ENCODE measurements at regions not wholly inside any gene's neighbourhood (a gene's known extent, or its start where the extent isn't known, plus 50 kb on each side); places are given as distances from the start of the nearest gene placed in this dataset.

- no peak for DNase-seq (ENCODE audit: low read depth, low spot score)
- in situ Hi-C loops (cut with HindIII; ENCODE audit: low pct_unique_long_range_greater_than_20kb, low sequenced_read_pairs) (no loop called here), intact Hi-C loops (cut with micrococcal nuclease; ENCODE audit: unreplicated experiment) (no loop called here)
- no TSS peak for BruUV-seq (replicated peaks)
- no peaks in the 10 kb centered on the region for H3K9me3 ChIP-seq (ENCODE audit: control insufficient read depth, insufficient read depth, low read depth, low read length)
- H3K36me3 ChIP-seq (ENCODE audit: control insufficient read depth, insufficient read depth, low read length) = no peaks in the 10 kb centered on the region
- CTCF ChIA-PET = no interaction called here
- TF ChIP-seq SIN3A (IDR thresholded peaks at IDR 0.05; ENCODE audit: borderline replicate concordance, insufficient read depth, low read depth, low read length) = no peak
- no peak for TF ChIP-seq CTCF (IDR thresholded peaks at IDR 0.05)
- no peak for TF ChIP-seq TCF7L2 (IDR thresholded peaks at IDR 0.05; ENCODE audit: low read depth, low read length)
- TF ChIP-seq REST (IDR thresholded peaks at IDR 0.05; ENCODE audit: insufficient read depth in 1 of 2, low read depth in 2 of 2, low read length in 1 of 2) = no peak
- TF ChIP-seq POLR2AphosphoS5 (IDR thresholded peaks at IDR 0.05; ENCODE audit: low read depth, low read length) = no peak
- no peak for ATAC-seq
- no peaks in the 10 kb centered on the region for H3K4me1 ChIP-seq (ENCODE audit: control insufficient read depth, insufficient read depth, low read length)
- no peaks in the 10 kb centered on the region for H3K27me3 ChIP-seq (ENCODE audit: control insufficient read depth, insufficient read depth, low read length)
- H3K4me3 ChIP-seq (ENCODE audit: low read depth in 2 of 2, low read length in 2 of 2) = no peak overlapping the region
- no peak overlapping the region for H3K27ac ChIP-seq (ENCODE audit: low read length)
- POLR2A ChIA-PET = no interaction called here
These were observed 136.5 kb downstream of the ZNF621 start for GRCh38 chr3:40661284-40661683.

- BruUV-seq (replicated peaks) = no TSS peak
- CTCF ChIA-PET = no interaction called here
These were observed 138.5 kb downstream of the ZNF621 start for GRCh38 chr3:40663280-40663679.

More at GRCh38 chr3:40663280-40663679, 138.5 kb downstream of the ZNF621 start:
- no peak for DNase-seq (ENCODE audit: low read depth, low spot score)
- in situ Hi-C loops (cut with HindIII; ENCODE audit: low pct_unique_long_range_greater_than_20kb, low sequenced_read_pairs) (no loop called here), intact Hi-C loops (cut with micrococcal nuclease; ENCODE audit: unreplicated experiment) (no loop called here)
- Histone ChIP-seq H3K9me3 (ENCODE audit: control insufficient read depth, insufficient read depth, low read depth, low read length) (no peaks in the 10 kb centered on the region), H3K27me3 (ENCODE audit: control insufficient read depth, insufficient read depth, low read length) (no peaks in the 10 kb centered on the region), H3K36me3 (ENCODE audit: control insufficient read depth, insufficient read depth, low read length) (no peaks in the 10 kb centered on the region), H3K4me3 (ENCODE audit: low read depth in 2 of 2, low read length in 2 of 2) (no peak overlapping the region), H3K27ac (ENCODE audit: low read length) (no peak overlapping the region), H3K4me1 (ENCODE audit: control insufficient read depth, insufficient read depth, low read length) (no peaks in the 10 kb centered on the region)
- ATAC-seq = no peak
- no peak for TF ChIP-seq TCF7L2 (IDR thresholded peaks at IDR 0.05; ENCODE audit: low read depth, low read length)
- TF ChIP-seq CTCF (IDR thresholded peaks at IDR 0.05) = no peak
- TF ChIP-seq SIN3A (IDR thresholded peaks at IDR 0.05; ENCODE audit: borderline replicate concordance, insufficient read depth, low read depth, low read length) = no peak
- no peak for TF ChIP-seq REST (IDR thresholded peaks at IDR 0.05; ENCODE audit: insufficient read depth in 1 of 2, low read depth in 2 of 2, low read length in 1 of 2)
- no peak for TF ChIP-seq POLR2AphosphoS5 (IDR thresholded peaks at IDR 0.05; ENCODE audit: low read depth, low read length)
- POLR2A ChIA-PET = no interaction called here
